Osteoblast (primary cell): ENCODE measurements at regions not wholly inside any gene's neighbourhood (a gene's known extent, or its start where the extent isn't known, plus 50 kb on each side); places are given as distances from the start of the nearest gene placed in this dataset.

ENCODE experiments used
- DNase-seq: peaks from one replicate; pipeline ENCODE4 v3.0.0; 2011; ENCODE audit warnings: low spot score, mixed read lengths; ENCODE audit not compliant: insufficient read length; ENCODE audit errors: missing footprints
- H2AFZ ChIP-seq: 2 replicates; pipeline ENCODE4 v1.6.0; 2011; ENCODE audit warnings: mild to moderate bottlenecking, low read length
- H3K27ac ChIP-seq: 2 replicates; pipeline ENCODE4 v1.5.1; 2011; ENCODE audit warnings: mild to moderate bottlenecking, low read depth, low read length, moderate library complexity
- H3K27me3 ChIP-seq: 2 replicates; pipeline ENCODE4 v1.6.0; 2012; ENCODE audit warnings: mild to moderate bottlenecking, control low read depth, inconsistent platforms, low read length, moderate library complexity; ENCODE audit not compliant: insufficient read depth
- H3K36me3 ChIP-seq: 2 replicates; pipeline ENCODE4 v1.5.1; 2011; ENCODE audit warnings: mild to moderate bottlenecking, low read length, control low read depth, moderate library complexity; ENCODE audit not compliant: insufficient read depth
- H3K4me1 ChIP-seq: 2 replicates; pipeline ENCODE4 v1.5.1; 2011; ENCODE audit warnings: mild to moderate bottlenecking, low read length, control low read depth, moderate library complexity; ENCODE audit not compliant: insufficient read depth
- H3K4me2 ChIP-seq: 2 replicates; pipeline ENCODE4 v1.6.0; 2011; ENCODE audit warnings: mild to moderate bottlenecking, low read length; ENCODE audit not compliant: insufficient read depth
- H3K4me3 ChIP-seq: fragments of 200-600 bp; sonication (generic); 3 replicates; pipeline ENCODE4 v1.5.1; 2012; ENCODE audit warnings: mild to moderate bottlenecking, low read length, inconsistent platforms; ENCODE audit not compliant: insufficient read depth
- H3K79me2 ChIP-seq: 2 replicates; pipeline ENCODE4 v1.6.0; 2012; ENCODE audit warnings: mild to moderate bottlenecking, low read length, control low read depth, inconsistent platforms; ENCODE audit not compliant: insufficient read depth
- H3K9me3 ChIP-seq: 2 replicates; pipeline ENCODE4 v1.5.1; 2011; ENCODE audit warnings: low read depth, low read length, control low read depth
- H4K20me1 ChIP-seq: 2 replicates; pipeline ENCODE4 v1.6.0; 2012; ENCODE audit warnings: mild to moderate bottlenecking, low read length, control low read depth; ENCODE audit not compliant: insufficient read depth
- CTCF ChIP-seq: IDR thresholded peaks from 2 replicates; pipeline ENCODE4 v1.5.1; 2011; ENCODE audit warnings: mild to moderate bottlenecking, low read depth, low read length, moderate library complexity; ENCODE audit errors: extremely low read depth

GRCh38 chr6:92756912-92757311 is 662.4 kb downstream of the EPHA7 start:
- no peak overlapping the region for H3K4me3 ChIP-seq
- no peaks in the 10 kb centered on the region for H3K9me3 ChIP-seq
- DNase-seq: no peak
- no peaks in the 10 kb centered on the region for H3K79me2 ChIP-seq
- H4K20me1 ChIP-seq: no peaks in the 10 kb centered on the region
- H2AFZ ChIP-seq: no peak overlapping the region
- no peaks in the 10 kb centered on the region for H3K27me3 ChIP-seq
- no peaks in the 10 kb centered on the region for H3K36me3 ChIP-seq
- H3K4me2 ChIP-seq: no peak overlapping the region
- no peak for TF ChIP-seq CTCF
- H3K27ac ChIP-seq: no peak overlapping the region
- no peaks in the 10 kb centered on the region for H3K4me1 ChIP-seq

- H3K4me3 ChIP-seq: no peak overlapping the region
- no peaks in the 10 kb centered on the region for H3K4me1 ChIP-seq
- TF ChIP-seq CTCF: no peak
- H3K27ac ChIP-seq: no peak overlapping the region
- no peak for DNase-seq
- no peaks in the 10 kb centered on the region for H4K20me1 ChIP-seq
- no peaks in the 10 kb centered on the region for H3K9me3 ChIP-seq
- no peak overlapping the region for H2AFZ ChIP-seq
- no peaks in the 10 kb centered on the region for H3K36me3 ChIP-seq
- H3K79me2 ChIP-seq: no peaks in the 10 kb centered on the region
- H3K4me2 ChIP-seq: no peak overlapping the region
- H3K27me3 ChIP-seq: no peaks in the 10 kb centered on the region
These were observed 665.4 kb downstream of the EPHA7 start for GRCh38 chr6:92753956-92754355.

- Histone ChIP-seq H3K27me3 (no peaks in the 10 kb centered on the region), H3K9me3 (no peaks in the 10 kb centered on the region), H3K27ac (no peak overlapping the region), H3K4me1 (no peaks in the 10 kb centered on the region), H2AFZ (no peak overlapping the region), H4K20me1 (no peaks in the 10 kb centered on the region), H3K36me3 (no peaks in the 10 kb centered on the region), H3K4me3 (no peak overlapping the region), H3K4me2 (no peak overlapping the region), H3K79me2 (no peaks in the 10 kb centered on the region)
- TF ChIP-seq CTCF: no peak
- DNase-seq: no peak
These were observed 667.2 kb downstream of the EPHA7 start for GRCh38 chr6:92752114-92752513.

- Histone ChIP-seq H3K27me3 (no peaks in the 10 kb centered on the region), H3K4me3 (no peak overlapping the region), H3K4me1 (no peaks in the 10 kb centered on the region), H4K20me1 (no peaks in the 10 kb centered on the region), H3K36me3 (no peaks in the 10 kb centered on the region), H3K79me2 (no peaks in the 10 kb centered on the region), H3K9me3 (no peaks in the 10 kb centered on the region), H3K27ac (no peak overlapping the region), H2AFZ (no peak overlapping the region), H3K4me2 (no peak overlapping the region)
- TF ChIP-seq CTCF: no peak
- no peak for DNase-seq
These were observed 671.2 kb downstream of the EPHA7 start for GRCh38 chr6:92748131-92748530.
